Panc1 (cell line): ENCODE measurements at regions not wholly inside any gene's neighbourhood (a gene's known extent, or its start where the extent isn't known, plus 50 kb on each side); places are given as distances from the start of the nearest gene placed in this dataset.

Experiments
- ATAC-seq: fragments of 200-7000 bp; cut with Tn5 transposase; 2 replicates; pipeline ENCODE4 v1.9.1; 2020; ENCODE audit warnings: mild to moderate bottlenecking, moderate library complexity
- BruUV-seq: library from RNA; stranded (reverse); fragments of 400-500 nt; replicated peaks from 2 replicates; lab custom pipeline; 2021; lab: Mats Ljungman, UMichigan
- CTCF ChIA-PET: fragments of 300-600 bp; sonication (Branson Sonifier 250); formaldehyde crosslinking; loops from one replicate; lab custom pipeline; 2022; ENCODE audit warnings: antibody characterized with exemption; lab: Charles Lee
- POLR2A ChIA-PET: fragments of 300-600 bp; sonication (Branson Sonifier 250); formaldehyde crosslinking; loops from one replicate; lab custom pipeline; 2022; ENCODE audit warnings: antibody characterized with exemption; lab: Charles Lee
- DNase-seq: peaks from one replicate; pipeline ENCODE4 v3.0.0-alpha.2; 2010; ENCODE audit warnings: low read depth, low spot score
- H3K27ac ChIP-seq: 2 replicates; pipeline ENCODE4 v1.5.1; 2011; ENCODE audit warnings: mild to moderate bottlenecking, low read length, inconsistent platforms
- H3K27me3 ChIP-seq: fragments of 200-500 bp; sonication (Bioruptor generic); 2 replicates; pipeline ENCODE4 v1.6.0; 2014; ENCODE audit warnings: low read length, inconsistent platforms; ENCODE audit not compliant: control insufficient read depth, insufficient read depth
- H3K36me3 ChIP-seq: fragments of 200-500 bp; sonication (Bioruptor generic); 2 replicates; pipeline ENCODE4 v1.5.1; 2014; ENCODE audit warnings: inconsistent platforms, mild to moderate bottlenecking, low read length, moderate library complexity; ENCODE audit not compliant: control insufficient read depth, insufficient read depth
- H3K4me1 ChIP-seq: 2 replicates; pipeline ENCODE4 v1.5.1; 2011; ENCODE audit warnings: inconsistent platforms, mild to moderate bottlenecking, low read length, moderate library complexity; ENCODE audit not compliant: control insufficient read depth, insufficient read depth
- H3K4me3 ChIP-seq, 2 experiments: 2 replicates each; pipeline ENCODE4 v1.5.1; 2011 to 2012; ENCODE audit warnings: low read depth in 2 of 2, low read length in 2 of 2, mild to moderate bottlenecking in 2 of 2, inconsistent platforms in 1 of 2, moderate library complexity in 1 of 2
- H3K9me3 ChIP-seq: fragments of 200-500 bp; sonication (Bioruptor generic); 2 replicates; pipeline ENCODE4 v1.5.1; 2014; ENCODE audit warnings: low read depth, mild to moderate bottlenecking, inconsistent platforms, low read length, moderate library complexity; ENCODE audit not compliant: control insufficient read depth, insufficient read depth
- CTCF ChIP-seq: fragments of 450-650 bp; IDR thresholded peaks from 2 replicates; pipeline ENCODE4 v1.5.1; 2017; ENCODE audit warnings: mild to moderate bottlenecking
- POLR2AphosphoS5 ChIP-seq: IDR thresholded peaks from 2 replicates; pipeline ENCODE4 v1.6.1; 2012; ENCODE audit warnings: mild to moderate bottlenecking, low read depth, low read length, moderate library complexity
- REST ChIP-seq, 2 experiments: IDR thresholded peaks; 2 replicates each; pipeline ENCODE4 v1.6.1; 2011 to 2012; ENCODE audit warnings: low read depth in 2 of 2, control low read depth in 1 of 2, low read length in 1 of 2, mild to moderate bottlenecking in 1 of 2, moderate library complexity in 1 of 2; ENCODE audit not compliant: insufficient read depth in 1 of 2
- SIN3A ChIP-seq: IDR thresholded peaks from 2 replicates; pipeline ENCODE4 v1.6.1; 2012; ENCODE audit warnings: low read depth, mild to moderate bottlenecking, low read length, moderate library complexity, borderline replicate concordance; ENCODE audit not compliant: insufficient read depth
- TCF7L2 ChIP-seq: IDR thresholded peaks from 2 replicates; pipeline ENCODE4 v1.6.1; 2011; ENCODE audit warnings: mild to moderate bottlenecking, low read depth, low read length, inconsistent platforms
- in situ Hi-C: cut with HindIII; loops from 2 replicates; pipeline ENCODE4 v1.10.0; 2016; ENCODE audit warnings: low sequenced_read_pairs, low pct_unique_long_range_greater_than_20kb
- intact Hi-C: fragments of 100-400 bp; cut with micrococcal nuclease; formaldehyde crosslinking; loops from one replicate; pipeline ENCODE4 v1.10.0; 2022; ENCODE audit not compliant: unreplicated experiment

- no peaks in the 10 kb centered on the region for H3K36me3 ChIP-seq
- ChIA-PET POLR2A (no interaction called here), CTCF (no interaction called here)
- no peaks in the 10 kb centered on the region for H3K9me3 ChIP-seq
- intact Hi-C loops = no loop called here
- no TSS peak for BruUV-seq
- H3K27me3 ChIP-seq = no peaks in the 10 kb centered on the region
- ATAC-seq = no peak
- in situ Hi-C loops = no loop called here
- H3K27ac ChIP-seq = no peak overlapping the region
- TF ChIP-seq POLR2AphosphoS5 (no peak), CTCF (no peak), TCF7L2 (no peak), REST (IDR thresholded peaks at IDR 0.05; ENCODE audit: insufficient read depth in 1 of 2, low read depth in 2 of 2, low read length in 1 of 2) (no peak), SIN3A (no peak)
- no peak overlapping the region for H3K4me3 ChIP-seq
- no peaks in the 10 kb centered on the region for H3K4me1 ChIP-seq
- no peak for DNase-seq
Measured at GRCh38 chr6:50925981-50926380, 107.3 kb downstream of the TFAP2B start.

GRCh38 chr6:50927800-50928199 is 109.1 kb downstream of the TFAP2B start:
- Histone ChIP-seq H3K9me3 (no peaks in the 10 kb centered on the region), H3K27ac (no peak overlapping the region), H3K4me1 (no peaks in the 10 kb centered on the region), H3K27me3 (no peaks in the 10 kb centered on the region), H3K36me3 (no peaks in the 10 kb centered on the region), H3K4me3 (no peak overlapping the region)
- ChIA-PET CTCF (no interaction called here), POLR2A (no interaction called here)
- in situ Hi-C loops (no loop called here), intact Hi-C loops (no loop called here)
- TF ChIP-seq CTCF (no peak), SIN3A (no peak), TCF7L2 (no peak), REST (IDR thresholded peaks at IDR 0.05; ENCODE audit: insufficient read depth in 1 of 2, low read depth in 2 of 2, low read length in 1 of 2) (no peak), POLR2AphosphoS5 (no peak)
- no TSS peak for BruUV-seq
- ATAC-seq = no peak
- DNase-seq = no peak
